ENCODE measurements at regions not wholly inside any gene's neighbourhood (a gene's known extent, or its start where the extent isn't known, plus 50 kb on each side); places are given as distances from the start of the nearest gene placed in this dataset.
A peak's percentile ranks its signal among the peaks of the same experiment; 100 is the strongest.

DNA sequence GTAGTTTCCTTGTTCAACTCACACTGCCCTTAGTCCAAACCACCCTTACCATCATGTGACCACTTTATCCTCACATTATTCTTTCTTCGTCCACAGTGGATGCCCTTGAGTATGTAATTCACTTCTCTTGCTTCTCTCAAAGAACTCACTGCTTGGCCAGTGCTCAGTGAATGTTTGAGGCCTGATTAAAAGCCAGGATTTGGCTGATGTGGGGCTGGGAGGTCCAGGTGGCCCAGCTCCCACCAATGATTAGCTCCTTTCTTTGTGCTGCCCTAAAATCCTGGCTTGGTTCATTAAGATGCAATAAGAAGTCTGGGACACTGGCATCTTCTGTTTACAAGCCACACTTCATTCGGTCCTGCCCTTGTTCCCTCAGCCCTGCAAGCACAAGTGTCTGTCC is 97.8 kb upstream of the CELF4 start:
- no peak overlapping the region for H2AK5ac ChIP-seq (ENCODE audit: low read depth, low read length)
- H2BK15ac ChIP-seq (ENCODE audit: low read length), result peak overlapping the region; percentile 67; the same call in 1 of the 2 replicates
- no peak overlapping the region for H4K5ac ChIP-seq (ENCODE audit: insufficient read length, low read depth, low read length)
- no peak overlapping the region for H2BK12ac ChIP-seq (ENCODE audit: low read depth, low read length)
- no peak overlapping the region for H3K4me3 ChIP-seq (ENCODE audit: extremely low read depth in 1 of 4, insufficient read depth in 2 of 4, low read depth in 3 of 4, low read length in 4 of 4)
- H3K27me3 ChIP-seq (replicated peaks in 1 of 4; ENCODE audit: control insufficient read depth in 3 of 4, extremely low read depth in 1 of 4, insufficient read depth in 3 of 4, low read length in 3 of 4), result no peaks in the 10 kb centered on the region
- H3K4me2 ChIP-seq (ENCODE audit: insufficient read depth in 1 of 2, low read depth in 2 of 2, low read length in 2 of 2), result no peak overlapping the region
- H2BK20ac ChIP-seq (ENCODE audit: low read length), result no peak overlapping the region
- no peak overlapping the region for H3K27ac ChIP-seq (ENCODE audit: low read depth, low read length)
- H3K9ac ChIP-seq (replicated peaks in 1 of 4; ENCODE audit: extremely low read depth in 1 of 4, low read depth in 3 of 4, low read length in 3 of 4), result no peak overlapping the region
- no peak overlapping the region for H2BK5ac ChIP-seq (ENCODE audit: low read depth, low read length)
- no peak overlapping the region for H2BK120ac ChIP-seq (replicated peaks; ENCODE audit: low read depth, low read length)
- no peak overlapping the region for H4K8ac ChIP-seq (ENCODE audit: extremely low read depth, insufficient read depth, low read length)
- no peaks in the 10 kb centered on the region for H3K79me1 ChIP-seq (ENCODE audit: low read depth, low read length)
- FAIRE-seq (no peak), DNase-seq (ENCODE audit: low read depth in 1 of 2, low spot score in 2 of 2) (no peak)
- H3K79me2 ChIP-seq (ENCODE audit: control insufficient read depth in 1 of 2, insufficient read depth in 2 of 2, low read length in 2 of 2), result no peaks in the 10 kb centered on the region
- H3K9me3 ChIP-seq (ENCODE audit: insufficient read depth in 2 of 2, low read depth in 1 of 2, low read length in 1 of 2), result no peaks in the 10 kb centered on the region
- H4K91ac ChIP-seq (replicated peaks; ENCODE audit: insufficient read length, low read length), result no peak overlapping the region
- ChIA-PET CTCF (ENCODE audit: partially characterized antibody) (no interaction called here), POLR2A (ENCODE audit: partially characterized antibody) (no interaction called here)
- H3K14ac ChIP-seq (ENCODE audit: insufficient read length), result no peak overlapping the region
- no peak overlapping the region for H3K56ac ChIP-seq (replicated peaks; ENCODE audit: insufficient read length, low read depth, low read length)
- no peak overlapping the region for H3K4ac ChIP-seq (replicated peaks; ENCODE audit: insufficient read length, low read depth, low read length)
- no peak overlapping the region for H3K23ac ChIP-seq (ENCODE audit: insufficient read length)
- no peak overlapping the region for H3K18ac ChIP-seq (ENCODE audit: extremely low read depth, low read length)
- 86% methylated on average over 2 of the region's 2 CpGs; no CpG with 5 or more reads in 1 of the 2 experiments for WGBS, 2 experiments (ENCODE audit: extremely low coverage in 1 of 2, insufficient coverage in 1 of 2, insufficient read length in 1 of 2, insufficient replicate concordance in 2 of 2, low coverage in 1 of 2, low lambda C conversion rate in 2 of 2, missing lambda C conversion rate in 1 of 2)
- H3K36me3 ChIP-seq (ENCODE audit: control insufficient read depth in 2 of 4, insufficient read depth in 4 of 4, low read length in 3 of 4), result no peaks in the 10 kb centered on the region
- no peak for TF ChIP-seq BRCA1 (IDR thresholded peaks at IDR 0.05; ENCODE audit: low read depth, low read length)
- TF ChIP-seq RBBP5 (IDR thresholded peaks at IDR 0.05; ENCODE audit: borderline replicate concordance, low read depth, low read length), result no peak
- TF ChIP-seq RNF2 (IDR thresholded peaks at IDR 0.05; ENCODE audit: borderline replicate concordance, low read depth, low read length, missing control alignments, poor library complexity, severe bottlenecking), result no peak
- no peak for TF ChIP-seq EGR1 (IDR thresholded peaks at IDR 0.05; ENCODE audit: borderline replicate concordance, low read depth, low read length)
- TF ChIP-seq, protein P1, sequence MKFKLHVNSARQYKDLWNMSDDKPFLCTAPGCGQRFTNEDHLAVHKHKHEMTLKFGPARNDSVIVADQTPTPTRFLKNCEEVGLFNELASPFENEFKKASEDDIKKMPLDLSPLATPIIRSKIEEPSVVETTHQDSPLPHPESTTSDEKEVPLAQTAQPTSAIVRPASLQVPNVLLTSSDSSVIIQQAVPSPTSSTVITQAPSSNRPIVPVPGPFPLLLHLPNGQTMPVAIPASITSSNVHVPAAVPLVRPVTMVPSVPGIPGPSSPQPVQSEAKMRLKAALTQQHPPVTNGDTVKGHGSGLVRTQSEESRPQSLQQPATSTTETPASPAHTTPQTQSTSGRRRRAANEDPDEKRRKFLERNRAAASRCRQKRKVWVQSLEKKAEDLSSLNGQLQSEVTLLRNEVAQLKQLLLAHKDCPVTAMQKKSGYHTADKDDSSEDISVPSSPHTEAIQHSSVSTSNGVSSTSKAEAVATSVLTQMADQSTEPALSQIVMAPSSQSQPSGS (IDR thresholded peaks at IDR 0.05; ENCODE audit: low read length), result no peak
- TF ChIP-seq CBX5 (IDR thresholded peaks at IDR 0.05; ENCODE audit: low read depth, low read length), result no peak
- no peak for TF ChIP-seq BACH1 (IDR thresholded peaks at IDR 0.05; ENCODE audit: low read length)
- TF ChIP-seq SP2 (IDR thresholded peaks at IDR 0.05; ENCODE audit: low read length), result no peak
- TF ChIP-seq EZH2 (IDR thresholded peaks at IDR 0.05; ENCODE audit: low read depth, low read length, severe bottlenecking), result no peak
- H3K23me2 ChIP-seq (ENCODE audit: low read depth, low read length), result no peaks in the 10 kb centered on the region
- H4K20me1 ChIP-seq (replicated peaks in 1 of 2; ENCODE audit: control insufficient read depth in 1 of 2, insufficient read depth in 2 of 2, low read length in 2 of 2), result no peaks in the 10 kb centered on the region
- H2AFZ ChIP-seq (ENCODE audit: low read length), result no peak overlapping the region
- peaks cover 0 to 5% (median 2%) of the 10 kb centered on the region in 4 experiments; a peak in 3 of 7 replicates for H3K4me1 ChIP-seq (replicated peaks in 1 of 4; ENCODE audit: control insufficient read depth in 3 of 4, insufficient read depth in 4 of 4, low read length in 3 of 4)

Measured in H1 (cell line).